ENCODE measurements at regions not wholly inside any gene's neighbourhood (a gene's known extent, or its start where the extent isn't known, plus 50 kb on each side); places are given as distances from the start of the nearest gene placed in this dataset.

DNA sequence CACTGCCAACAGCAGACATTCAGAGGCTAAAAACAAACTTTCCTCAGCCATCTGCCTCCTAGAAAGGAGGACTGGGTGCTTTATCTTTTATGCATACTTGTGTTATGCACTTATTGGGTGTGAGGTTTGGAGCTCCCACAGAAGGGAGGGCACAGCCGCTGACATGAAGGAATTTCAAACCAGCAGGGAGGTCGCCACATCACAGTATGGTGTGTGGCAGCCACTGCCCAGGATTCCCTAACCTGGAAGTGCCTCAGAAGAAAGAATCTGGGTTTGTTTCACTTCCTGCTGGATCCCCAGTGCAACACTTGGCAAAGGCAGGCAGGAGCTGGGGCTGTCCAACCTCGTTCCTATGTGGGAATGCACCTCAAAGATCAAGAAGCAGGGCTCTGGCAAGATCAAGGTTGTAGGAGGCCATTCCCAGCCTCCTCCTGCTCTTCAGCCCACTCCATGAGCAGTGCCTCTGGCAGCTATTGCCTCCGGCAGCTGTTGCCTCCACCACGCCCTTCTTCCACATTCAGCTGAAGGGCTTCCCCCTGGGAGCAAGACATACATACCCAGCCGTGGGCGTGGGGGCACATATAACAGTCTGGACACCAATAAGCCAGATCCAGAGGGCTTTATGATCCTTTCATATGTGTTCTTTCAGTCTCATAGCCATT is 109.0 kb upstream of the MAMLD1 start:
- Histone ChIP-seq H3K36me3 (no peaks in the 10 kb centered on the region), H3K27me3 (no peaks in the 10 kb centered on the region), H3K4me1 (no peaks in the 10 kb centered on the region), H3K9me3 (no peaks in the 10 kb centered on the region), H3K27ac (no peak overlapping the region), H3K4me3 (no peak overlapping the region)
- peak; percentile 47 for DNase-seq (ENCODE audit: low spot score)
- TF ChIP-seq, protein P1, sequence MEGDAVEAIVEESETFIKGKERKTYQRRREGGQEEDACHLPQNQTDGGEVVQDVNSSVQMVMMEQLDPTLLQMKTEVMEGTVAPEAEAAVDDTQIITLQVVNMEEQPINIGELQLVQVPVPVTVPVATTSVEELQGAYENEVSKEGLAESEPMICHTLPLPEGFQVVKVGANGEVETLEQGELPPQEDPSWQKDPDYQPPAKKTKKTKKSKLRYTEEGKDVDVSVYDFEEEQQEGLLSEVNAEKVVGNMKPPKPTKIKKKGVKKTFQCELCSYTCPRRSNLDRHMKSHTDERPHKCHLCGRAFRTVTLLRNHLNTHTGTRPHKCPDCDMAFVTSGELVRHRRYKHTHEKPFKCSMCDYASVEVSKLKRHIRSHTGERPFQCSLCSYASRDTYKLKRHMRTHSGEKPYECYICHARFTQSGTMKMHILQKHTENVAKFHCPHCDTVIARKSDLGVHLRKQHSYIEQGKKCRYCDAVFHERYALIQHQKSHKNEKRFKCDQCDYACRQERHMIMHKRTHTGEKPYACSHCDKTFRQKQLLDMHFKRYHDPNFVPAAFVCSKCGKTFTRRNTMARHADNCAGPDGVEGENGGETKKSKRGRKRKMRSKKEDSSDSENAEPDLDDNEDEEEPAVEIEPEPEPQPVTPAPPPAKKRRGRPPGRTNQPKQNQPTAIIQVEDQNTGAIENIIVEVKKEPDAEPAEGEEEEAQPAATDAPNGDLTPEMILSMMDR (IDR thresholded peaks at IDR 0.05), result no peak

GRCh38 chrX:150254909-150255308 is 108.2 kb upstream of the MAMLD1 start:
- Histone ChIP-seq H3K27me3 (no peaks in the 10 kb centered on the region), H3K27ac (no peak overlapping the region), H3K36me3 (no peaks in the 10 kb centered on the region), H3K9me3 (no peaks in the 10 kb centered on the region), H3K4me3 (no peak overlapping the region), H3K4me1 (no peaks in the 10 kb centered on the region)
- TF ChIP-seq, protein P1 (IDR thresholded peaks at IDR 0.05), result no peak
- DNase-seq (ENCODE audit: low spot score), result peak; percentile 48

GRCh38 chrX:150255441-150256296 is 107.4 kb upstream of the MAMLD1 start:
- Histone ChIP-seq H3K27ac (no peak overlapping the region), H3K4me3 (no peak overlapping the region), H3K27me3 (no peaks in the 10 kb centered on the region), H3K4me1 (no peaks in the 10 kb centered on the region), H3K36me3 (no peaks in the 10 kb centered on the region), H3K9me3 (no peaks in the 10 kb centered on the region)
- DNase-seq (ENCODE audit: low spot score), result peak; percentile 34
- TF ChIP-seq, protein P1 (IDR thresholded peaks at IDR 0.05), result no peak

GRCh38 chrX:150256297-150256650 is 106.8 kb upstream of the MAMLD1 start:
- no peak overlapping the region for H3K27ac ChIP-seq
- H3K4me1 ChIP-seq, result no peaks in the 10 kb centered on the region
- no peaks in the 10 kb centered on the region for H3K9me3 ChIP-seq
- no peak overlapping the region for H3K4me3 ChIP-seq
- H3K27me3 ChIP-seq, result no peaks in the 10 kb centered on the region
- no peaks in the 10 kb centered on the region for H3K36me3 ChIP-seq
- TF ChIP-seq, protein P1 (IDR thresholded peaks at IDR 0.05), result no peak
- peak; percentile 21 for DNase-seq (ENCODE audit: low spot score)

DNA sequence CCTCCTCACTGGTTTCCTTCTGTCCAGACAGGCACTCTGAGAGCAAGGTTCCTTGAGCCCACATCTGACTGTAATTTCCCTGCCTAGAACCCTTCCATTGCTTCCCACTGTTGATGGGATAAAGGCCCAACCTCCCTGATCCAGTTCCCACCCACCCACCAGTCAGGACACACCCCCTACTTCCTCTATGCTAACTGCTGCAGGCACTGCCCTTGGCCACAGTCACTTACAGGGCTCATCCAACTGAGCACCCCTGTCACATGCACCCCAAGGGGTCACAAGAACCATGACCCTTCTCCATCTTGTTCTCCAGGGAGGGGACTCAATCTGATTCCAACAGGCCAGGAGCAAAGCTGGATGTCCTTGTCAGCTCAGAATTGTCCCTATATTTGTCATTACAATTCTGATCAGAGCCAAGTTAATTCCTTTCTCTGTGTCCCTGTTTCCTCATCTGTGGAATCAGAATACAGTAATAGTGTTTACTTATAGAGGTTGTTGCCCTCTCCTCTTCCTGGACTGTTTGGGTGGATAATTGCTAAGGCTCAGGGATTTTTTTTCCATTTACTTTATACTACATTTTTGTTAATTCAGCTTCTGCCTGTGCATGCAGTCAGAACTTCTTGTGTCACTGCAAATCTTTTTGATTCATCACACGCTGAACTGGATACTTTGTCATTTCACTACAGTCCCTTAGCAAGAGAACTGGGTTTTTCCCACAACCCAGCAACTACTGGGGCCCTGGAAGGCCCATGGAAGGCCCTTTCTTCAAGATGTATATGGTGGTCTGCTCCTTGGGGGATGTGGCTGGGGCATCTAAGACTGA is 105.6 kb upstream of the MAMLD1 start:
- Histone ChIP-seq H3K36me3 (no peaks in the 10 kb centered on the region), H3K4me3 (no peak overlapping the region), H3K4me1 (no peaks in the 10 kb centered on the region), H3K9me3 (no peaks in the 10 kb centered on the region), H3K27me3 (no peaks in the 10 kb centered on the region), H3K27ac (no peak overlapping the region)
- TF ChIP-seq, protein P1 (IDR thresholded peaks at IDR 0.05), result no peak
- peak; percentile 54 for DNase-seq (ENCODE audit: low spot score)
